Psoas muscle (tissue), 7 donors: ENCODE measurements at regions not wholly inside any gene's neighbourhood (a gene's known extent, or its start where the extent isn't known, plus 50 kb on each side); places are given as distances from the start of the nearest gene placed in this dataset.

Experiments used
- ATAC-seq, 4 donors: fragments of 200-7000 bp; cut with Tn5 transposase; one replicate each; pipeline ENCODE4 v1.9.1; 2020; ENCODE audit warnings: moderate library complexity in 3 of 4, mild to moderate bottlenecking in 2 of 4
- DNase-seq, 2 donors: peaks; one replicate each; pipeline ENCODE4 v3.0.0-alpha.2; 2020
- H3K27ac ChIP-seq: fragments of 200-600 bp; one replicate; pipeline ENCODE4 v1.8.0; 2022
- H3K27me3 ChIP-seq, 3 donors: fragments of 200-600 bp in 1 of 3; one replicate each; pipeline versions ENCODE4 v1.6.1 to v1.8.0; 2013 to 2022; ENCODE audit warnings: low read length in 2 of 3, mild to moderate bottlenecking in 2 of 3, moderate library complexity in 1 of 3; ENCODE audit not compliant: insufficient read depth in 3 of 3
- H3K36me3 ChIP-seq, 2 donors: fragments of 200-600 bp in 1 of 2; one replicate each; pipeline versions ENCODE4 v1.6.1 to v1.8.0; 2013 to 2022; ENCODE audit warnings: low read depth in 1 of 2, mild to moderate bottlenecking in 1 of 2, moderate library complexity in 1 of 2; ENCODE audit not compliant: insufficient read depth in 1 of 2
- H3K4me1 ChIP-seq: fragments of 200-600 bp; one replicate; pipeline ENCODE4 v1.8.0; 2022
- H3K4me3 ChIP-seq: fragments of 200-600 bp; one replicate; pipeline ENCODE4 v1.8.0; 2022; ENCODE audit warnings: mild to moderate bottlenecking
- H3K9me3 ChIP-seq: fragments of 200-600 bp; one replicate; pipeline ENCODE4 v1.8.0; 2022
- WGBS, 3 donors: extraction: QIAGEN DNeasy Blood & Tissue Kit; methylation state at CpG; one replicate each; pipeline versions ENCODE4 v1.1.6 to v1.1.7; 2013; 5-methylcytosine and 5-hydroxymethylcytosine counted together
- intact Hi-C, 2 donors: fragments of 100-400 bp; cut with DNase I; formaldehyde crosslinking; loops; one replicate each; pipeline versions ENCODE4 v1.11.0 to v1.14.2; 2022
- TF ChIP-seq, protein P1 (sequence below): fragments of 200-600 bp; IDR thresholded peaks from one replicate; pipeline ENCODE4 v1.8.0; 2022; ENCODE audit warnings: antibody characterized with exemption
- donor health status: healthy with polysubstance abuse.
- donor health status: DM: no; HTN: no; CAD: no; lungs with moderate emphysema.
- donor health status: Bipolar disorder and iron deficiency.
- donor health status: healthy.
- donor health status: DM: yes; HTN: yes; CAD: no.
- donor health status: DM: no; HTN: no; CAD: no.
- donor health status: DM: yes; HTN: yes; CAD: no.

- TF ChIP-seq, protein P1, sequence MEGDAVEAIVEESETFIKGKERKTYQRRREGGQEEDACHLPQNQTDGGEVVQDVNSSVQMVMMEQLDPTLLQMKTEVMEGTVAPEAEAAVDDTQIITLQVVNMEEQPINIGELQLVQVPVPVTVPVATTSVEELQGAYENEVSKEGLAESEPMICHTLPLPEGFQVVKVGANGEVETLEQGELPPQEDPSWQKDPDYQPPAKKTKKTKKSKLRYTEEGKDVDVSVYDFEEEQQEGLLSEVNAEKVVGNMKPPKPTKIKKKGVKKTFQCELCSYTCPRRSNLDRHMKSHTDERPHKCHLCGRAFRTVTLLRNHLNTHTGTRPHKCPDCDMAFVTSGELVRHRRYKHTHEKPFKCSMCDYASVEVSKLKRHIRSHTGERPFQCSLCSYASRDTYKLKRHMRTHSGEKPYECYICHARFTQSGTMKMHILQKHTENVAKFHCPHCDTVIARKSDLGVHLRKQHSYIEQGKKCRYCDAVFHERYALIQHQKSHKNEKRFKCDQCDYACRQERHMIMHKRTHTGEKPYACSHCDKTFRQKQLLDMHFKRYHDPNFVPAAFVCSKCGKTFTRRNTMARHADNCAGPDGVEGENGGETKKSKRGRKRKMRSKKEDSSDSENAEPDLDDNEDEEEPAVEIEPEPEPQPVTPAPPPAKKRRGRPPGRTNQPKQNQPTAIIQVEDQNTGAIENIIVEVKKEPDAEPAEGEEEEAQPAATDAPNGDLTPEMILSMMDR = no peak
- H3K4me1 ChIP-seq = no peaks in the 10 kb centered on the region
- H3K27me3 ChIP-seq = no peaks in the 10 kb centered on the region
- DNase-seq (no peak), ATAC-seq (no peak)
- H3K36me3 ChIP-seq = no peaks in the 10 kb centered on the region
- intact Hi-C loops = no loop called here
- no peak overlapping the region for H3K27ac ChIP-seq
- H3K4me3 ChIP-seq = no peak overlapping the region
- WGBS, 3 donors = 79 to 92% (median 85%) methylated on average over 1 of the region's 1 CpG
- H3K9me3 ChIP-seq = no peaks in the 10 kb centered on the region
Measured at GRCh38 chr7:17211307-17211836, 87.1 kb upstream of the AHR start.

DNA sequence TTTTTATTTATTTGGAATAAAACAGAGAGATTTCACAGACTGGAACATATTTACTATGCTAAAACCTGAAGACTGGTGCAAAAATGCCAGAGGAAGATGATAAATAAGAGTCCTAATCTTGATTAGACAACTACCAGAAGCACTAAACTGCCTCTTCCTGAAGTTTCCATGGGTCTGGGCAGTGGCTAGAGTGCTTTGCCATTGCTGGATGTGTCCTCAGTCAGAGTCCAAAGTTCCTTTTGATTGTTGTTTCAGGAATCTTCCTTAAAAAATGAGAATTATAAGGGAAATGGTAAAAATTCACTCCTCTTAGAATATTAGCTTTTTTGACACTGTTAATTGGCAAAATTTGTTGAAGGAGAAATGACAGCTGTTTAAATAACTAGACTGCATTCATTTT, 86.3 kb upstream of the AHR start:
- TF ChIP-seq, protein P1 = no peak
- intact Hi-C loops = no loop called here
- Histone ChIP-seq H3K9me3 (no peaks in the 10 kb centered on the region), H3K36me3 (no peaks in the 10 kb centered on the region), H3K4me3 (no peak overlapping the region), H3K4me1 (no peaks in the 10 kb centered on the region), H3K27ac (no peak overlapping the region), H3K27me3 (no peaks in the 10 kb centered on the region)
- ATAC-seq (no peak), DNase-seq (no peak)

- no peak overlapping the region for H3K4me3 ChIP-seq
- peaks cover 3% of the 10 kb centered on the region for H3K9me3 ChIP-seq
- 76 to 78% (median 76%) methylated on average over 2 of the region's 2 CpGs for WGBS, 3 donors
- no peaks in the 10 kb centered on the region for H3K27me3 ChIP-seq
- ATAC-seq (no peak), DNase-seq (no peak)
- intact Hi-C loops = no loop called here
- H3K4me1 ChIP-seq = no peaks in the 10 kb centered on the region
- H3K27ac ChIP-seq = no peak overlapping the region
- no peaks in the 10 kb centered on the region for H3K36me3 ChIP-seq
- TF ChIP-seq, protein P1 = no peak
Measured at GRCh38 chr7:17227766-17228490, 70.5 kb upstream of the AHR start.

- 75 to 84% (median 75%) methylated on average over 2 of the region's 2 CpGs for WGBS, 3 donors
- no peak for ATAC-seq
Measured at GRCh38 chr7:17229228-17229627, 69.2 kb upstream of the AHR start.

More at GRCh38 chr7:17229228-17229627, 69.2 kb upstream of the AHR start:
- H3K4me1 ChIP-seq = no peaks in the 10 kb centered on the region
- intact Hi-C loops = no loop called here
- H3K27me3 ChIP-seq = no peaks in the 10 kb centered on the region
- TF ChIP-seq, protein P1 = no peak
- peaks cover 3% of the 10 kb centered on the region for H3K9me3 ChIP-seq
- H3K27ac ChIP-seq = no peak overlapping the region
- DNase-seq = no peak
- no peaks in the 10 kb centered on the region for H3K36me3 ChIP-seq
- H3K4me3 ChIP-seq = no peak overlapping the region
